DND-41 (cell line): ENCODE measurements at regions not wholly inside any gene's neighbourhood (a gene's known extent, or its start where the extent isn't known, plus 50 kb on each side); places are given as distances from the start of the nearest gene placed in this dataset.

ENCODE experiments used
- EZH2 ChIP-seq: IDR thresholded peaks from 3 replicates; pipeline ENCODE4 v1.6.1; 2012; ENCODE audit warnings: borderline replicate concordance, low read depth, mild to moderate bottlenecking, moderate library complexity, low read length, inconsistent platforms; ENCODE audit not compliant: severe bottlenecking
- TF ChIP-seq, protein P1 (sequence below): IDR thresholded peaks from 2 replicates; pipeline ENCODE4 v1.5.1; 2012; ENCODE audit warnings: borderline replicate concordance, low read length, moderate library complexity, mild to moderate bottlenecking; ENCODE audit not compliant: poor library complexity, severe bottlenecking; ENCODE audit errors: extremely low read depth

DNA sequence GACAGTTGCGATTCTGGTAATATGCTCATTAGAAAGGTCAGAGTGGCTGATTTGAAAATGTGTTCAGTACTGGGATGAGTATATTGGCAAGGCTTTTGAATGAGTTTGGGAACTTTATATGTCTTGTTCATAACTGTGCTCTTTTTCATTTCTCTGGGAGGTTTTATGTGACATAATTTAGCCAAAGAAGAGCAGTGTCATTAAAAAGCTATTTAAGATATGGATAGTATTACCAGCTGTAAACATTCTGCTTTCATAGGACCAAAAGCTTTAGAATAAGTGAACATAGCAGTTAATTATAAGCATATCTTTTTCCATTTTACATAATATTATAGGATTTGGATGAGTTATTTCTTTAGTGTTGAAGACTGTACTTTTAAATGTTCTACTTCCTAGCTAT lies 260.4 kb downstream of the TTC6 start:
- TF ChIP-seq, protein P1, sequence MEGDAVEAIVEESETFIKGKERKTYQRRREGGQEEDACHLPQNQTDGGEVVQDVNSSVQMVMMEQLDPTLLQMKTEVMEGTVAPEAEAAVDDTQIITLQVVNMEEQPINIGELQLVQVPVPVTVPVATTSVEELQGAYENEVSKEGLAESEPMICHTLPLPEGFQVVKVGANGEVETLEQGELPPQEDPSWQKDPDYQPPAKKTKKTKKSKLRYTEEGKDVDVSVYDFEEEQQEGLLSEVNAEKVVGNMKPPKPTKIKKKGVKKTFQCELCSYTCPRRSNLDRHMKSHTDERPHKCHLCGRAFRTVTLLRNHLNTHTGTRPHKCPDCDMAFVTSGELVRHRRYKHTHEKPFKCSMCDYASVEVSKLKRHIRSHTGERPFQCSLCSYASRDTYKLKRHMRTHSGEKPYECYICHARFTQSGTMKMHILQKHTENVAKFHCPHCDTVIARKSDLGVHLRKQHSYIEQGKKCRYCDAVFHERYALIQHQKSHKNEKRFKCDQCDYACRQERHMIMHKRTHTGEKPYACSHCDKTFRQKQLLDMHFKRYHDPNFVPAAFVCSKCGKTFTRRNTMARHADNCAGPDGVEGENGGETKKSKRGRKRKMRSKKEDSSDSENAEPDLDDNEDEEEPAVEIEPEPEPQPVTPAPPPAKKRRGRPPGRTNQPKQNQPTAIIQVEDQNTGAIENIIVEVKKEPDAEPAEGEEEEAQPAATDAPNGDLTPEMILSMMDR: no peak
- no peak for TF ChIP-seq EZH2
